SK-MEL-5 (cell line): ENCODE measurements at regions not wholly inside any gene's neighbourhood (a gene's known extent, or its start where the extent isn't known, plus 50 kb on each side); places are given as distances from the start of the nearest gene placed in this dataset.

ENCODE experiments used
- DNase-seq: peaks from one replicate; pipeline ENCODE4 v3.0.0-alpha.2; 2016; ENCODE audit warnings: low read depth, low spot score
- in situ Hi-C: cut with HindIII; loops from 2 replicates; pipeline ENCODE4 v1.10.0; 2016; ENCODE audit warnings: low sequenced_read_pairs, high pct_unique_total_duplicates, low pct_unique_long_range_greater_than_20kb

GRCh38 chr1:30416221-30416820, 307.1 kb downstream of the MATN1 start:
- DNase-seq: no peak
- in situ Hi-C loops: no loop called here

- DNase-seq: no peak
- in situ Hi-C loops: no loop called here
Observed at GRCh38 chr1:30415171-30415940, 308.0 kb downstream of the MATN1 start.

- no peak for DNase-seq
- in situ Hi-C loops: no loop called here
Observed at GRCh38 chr1:30414851-30415165, 308.6 kb downstream of the MATN1 start.

GRCh38 chr1:30414086-30414850, 309.1 kb downstream of the MATN1 start:
- no peak for DNase-seq
- in situ Hi-C loops: no loop called here

GRCh38 chr1:30413606-30414005, 309.8 kb downstream of the MATN1 start:
- in situ Hi-C loops: no loop called here

GRCh38 chr1:30413111-30413440, 310.3 kb downstream of the MATN1 start:
- in situ Hi-C loops: no loop called here
- DNase-seq: no peak

More at GRCh38 chr1:30413606-30414005, 309.8 kb downstream of the MATN1 start:
- DNase-seq: no peak

- in situ Hi-C loops: no loop called here
- peak; percentile 36 for DNase-seq
Observed at GRCh38 chr1:30412241-30413110, 310.9 kb downstream of the MATN1 start.

- in situ Hi-C loops: no loop called here
- no peak for DNase-seq
Observed at GRCh38 chr1:30411206-30411605, 312.2 kb downstream of the MATN1 start.

GRCh38 chr1:30410153-30410851, 313.1 kb downstream of the MATN1 start:
- in situ Hi-C loops: no loop called here

GRCh38 chr1:30409476-30410152, 313.8 kb downstream of the MATN1 start:
- no peak for DNase-seq
- in situ Hi-C loops: no loop called here

More at GRCh38 chr1:30410153-30410851, 313.1 kb downstream of the MATN1 start:
- no peak for DNase-seq

- no peak for DNase-seq
- in situ Hi-C loops: no loop called here
Observed at GRCh38 chr1:30407865-30408580, 315.4 kb downstream of the MATN1 start.

GRCh38 chr1:30406996-30407864, 316.2 kb downstream of the MATN1 start:
- DNase-seq: no peak
- in situ Hi-C loops: no loop called here

GRCh38 chr1:30405631-30406212, 317.7 kb downstream of the MATN1 start:
- in situ Hi-C loops: no loop called here
- no peak for DNase-seq

GRCh38 chr1:30405081-30405480, 318.3 kb downstream of the MATN1 start:
- in situ Hi-C loops: no loop called here
- DNase-seq: no peak

GRCh38 chr1:30404341-30404740, 319.0 kb downstream of the MATN1 start:
- DNase-seq: no peak
- in situ Hi-C loops: no loop called here
